CD14-positive monocyte (primary cell): ENCODE measurements at regions not wholly inside any gene's neighbourhood (a gene's known extent, or its start where the extent isn't known, plus 50 kb on each side); places are given as distances from the start of the nearest gene placed in this dataset.

Experiments
- DNase-seq, 3 donors: peaks; one replicate each; pipeline ENCODE4 v3.0.0-alpha.2; 2011 to 2022
- H2AFZ ChIP-seq: 2 replicates; pipeline ENCODE4 v1.6.0; 2012; ENCODE audit warnings: mild to moderate bottlenecking, low read depth, low read length, inconsistent platforms; ENCODE audit not compliant: insufficient read depth, poor library complexity, severe bottlenecking
- H3K27ac ChIP-seq, 2 donors: 1 replicate in 1 of 2; 2 replicates in 1 of 2; pipeline ENCODE4 v1.5.1; 2012 to 2013; ENCODE audit warnings: low read length in 2 of 2, control low read depth in 1 of 2, inconsistent platforms in 1 of 2, low read depth in 1 of 2, mild to moderate bottlenecking in 1 of 2
- H3K27me3 ChIP-seq, 2 donors: one replicate each; pipeline versions ENCODE4 v1.6.0 to v1.6.1; 2011 to 2013; ENCODE audit warnings: low read length in 2 of 2; ENCODE audit not compliant: control insufficient read depth in 2 of 2, insufficient read depth in 2 of 2
- H3K36me3 ChIP-seq, 2 donors: replicated peaks in 1 of 2; 1 replicate in 1 of 2; 2 replicates in 1 of 2; pipeline versions ENCODE4 v1.5.1 to v1.6.1; 2012 to 2013; ENCODE audit warnings: low read length in 2 of 2, control low read depth in 1 of 2, inconsistent platforms in 1 of 2, mild to moderate bottlenecking in 1 of 2; ENCODE audit not compliant: insufficient read depth in 2 of 2, control insufficient read depth in 1 of 2
- H3K4me1 ChIP-seq, 2 donors: 1 replicate in 1 of 2; 2 replicates in 1 of 2; pipeline versions ENCODE4 v1.5.1 to v1.6.1; 2012 to 2013; ENCODE audit warnings: low read length in 2 of 2, control low read depth in 1 of 2, inconsistent platforms in 1 of 2, mild to moderate bottlenecking in 1 of 2, moderate library complexity in 1 of 2; ENCODE audit not compliant: insufficient read depth in 2 of 2, control insufficient read depth in 1 of 2
- H3K4me2 ChIP-seq: replicated peaks from 2 replicates; pipeline ENCODE3; 2012; ENCODE audit warnings: low read length, moderate library complexity, mild to moderate bottlenecking; ENCODE audit not compliant: poor library complexity, severe bottlenecking; ENCODE audit errors: extremely low read depth
- H3K4me3 ChIP-seq, 3 experiments: fragments of 200-600 bp in 1 of 3; sonication (generic) in 1 of 3; replicated peaks in 1 of 3; 1 replicate in 2 of 3; 2 replicates in 1 of 3; pipeline ENCODE4 v1.5.1; 2011 to 2013; ENCODE audit warnings: low read length in 3 of 3, mild to moderate bottlenecking in 3 of 3, control low read depth in 2 of 3, low read depth in 2 of 3, inconsistent platforms in 1 of 3, moderate library complexity in 1 of 3
- H3K79me2 ChIP-seq: 2 replicates; pipeline ENCODE4 v1.6.0; 2012; ENCODE audit warnings: mild to moderate bottlenecking, control low read depth, inconsistent platforms, low read length, moderate library complexity; ENCODE audit not compliant: insufficient read depth
- H3K9ac ChIP-seq: 2 replicates; pipeline ENCODE4 v1.6.0; 2017; ENCODE audit warnings: low read length, mild to moderate bottlenecking; ENCODE audit not compliant: insufficient read depth, poor library complexity, severe bottlenecking
- H3K9me3 ChIP-seq, 2 donors: replicated peaks in 1 of 2; 1 replicate in 1 of 2; 2 replicates in 1 of 2; pipeline versions ENCODE4 v1.5.1 to v1.6.1; 2012 to 2013; ENCODE audit warnings: low read length in 2 of 2, control low read depth in 1 of 2; ENCODE audit not compliant: control insufficient read depth in 1 of 2, insufficient read depth in 1 of 2
- H4K20me1 ChIP-seq: 2 replicates; pipeline ENCODE4 v1.6.0; 2012; ENCODE audit warnings: mild to moderate bottlenecking, low read length, control low read depth, moderate library complexity; ENCODE audit not compliant: insufficient read depth
- H3K27ac Mint-ChIP-seq, 7 donors: one replicate each; pipeline ENCODE4 v1.8.0; 2020; ENCODE audit warnings: mild to moderate bottlenecking in 7 of 7, mixed read lengths in 7 of 7, moderate library complexity in 6 of 7, inconsistent platforms in 2 of 7
- H3K27me3 Mint-ChIP-seq, 3 donors: one replicate each; pipeline ENCODE4 v1.8.0; 2021 to 2022; ENCODE audit warnings: low read depth in 3 of 3, mild to moderate bottlenecking in 3 of 3, mixed read lengths in 3 of 3, moderate library complexity in 3 of 3, inconsistent platforms in 1 of 3
- H3K36me3 Mint-ChIP-seq, 2 donors: one replicate each; pipeline ENCODE4 v1.8.0; 2020; ENCODE audit warnings: mixed read lengths in 2 of 2, inconsistent platforms in 1 of 2, mild to moderate bottlenecking in 1 of 2
- H3K4me1 Mint-ChIP-seq: one replicate; pipeline ENCODE4 v1.8.0; 2020; ENCODE audit warnings: mild to moderate bottlenecking, mixed read lengths
- H3K4me3 Mint-ChIP-seq, 2 donors: one replicate each; pipeline ENCODE4 v1.8.0; 2020; ENCODE audit warnings: mild to moderate bottlenecking in 2 of 2, mixed read lengths in 2 of 2, moderate library complexity in 1 of 2
- H3K9me3 Mint-ChIP-seq, 7 donors: one replicate each; pipeline ENCODE4 v1.8.0; 2020 to 2022; ENCODE audit warnings: mixed read lengths in 7 of 7, mild to moderate bottlenecking in 6 of 7, moderate library complexity in 6 of 7, inconsistent platforms in 2 of 7
- CTCF ChIP-seq: fragments of 200-600 bp; IDR thresholded peaks from one replicate; pipeline ENCODE4 v1.8.0; 2022; ENCODE audit warnings: antibody characterized with exemption, mild to moderate bottlenecking
- whole genome bisulfite sequencing: methylation state at CpG from one replicate; pipeline ENCODE4 v1.1.5; 2013; ENCODE audit warnings: missing lambda C conversion rate; ENCODE audit not compliant: insufficient coverage; 5-methylcytosine and 5-hydroxymethylcytosine counted together
- intact Hi-C, 2 donors: fragments of 100-400 bp; cut with micrococcal nuclease; formaldehyde crosslinking; loops; one replicate each; pipeline versions ENCODE4 v1.15.0 to v1.15.1; 2023

DNA sequence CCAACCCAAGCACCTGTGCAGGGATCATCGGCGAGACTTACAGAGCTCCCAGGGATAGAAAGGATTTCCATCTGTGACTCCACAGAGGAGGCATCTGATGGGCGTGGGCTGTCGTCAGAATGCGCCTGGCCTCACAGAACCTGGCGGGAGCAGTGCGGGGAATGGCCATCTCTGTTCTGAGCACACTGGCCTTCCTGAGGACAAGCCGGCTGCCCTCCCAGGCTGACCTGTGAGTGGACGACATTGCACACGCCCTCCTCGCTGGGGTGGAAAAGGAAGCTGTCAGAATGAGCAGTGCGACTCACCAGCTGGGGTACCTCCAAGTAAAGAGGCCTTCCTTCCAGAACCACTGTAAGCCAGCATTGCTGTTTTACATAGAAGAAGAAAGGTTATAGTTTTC, 234.6 kb upstream of the PITRM1 start:
- H3K27me3 ChIP-seq: no peaks in the 10 kb centered on the region

DNA sequence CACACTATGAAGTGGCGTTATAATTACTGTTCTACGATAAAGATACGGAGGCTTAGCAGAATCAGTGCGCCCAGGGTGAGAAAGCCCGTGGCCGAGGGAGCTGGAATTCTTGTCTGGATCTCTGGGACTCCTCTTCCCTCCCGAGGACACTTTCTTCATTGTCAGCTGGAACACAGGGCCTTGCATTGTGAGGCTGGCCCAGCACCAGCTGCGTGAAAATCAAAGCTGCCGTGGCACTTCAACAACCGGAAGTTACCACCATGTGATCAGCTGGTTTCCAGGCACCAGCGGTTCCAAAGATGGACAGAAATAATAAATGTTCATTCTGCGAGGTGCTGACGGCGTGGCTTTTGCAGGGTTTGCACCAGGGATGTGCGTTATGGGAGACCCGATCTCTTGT, 234.0 kb upstream of the PITRM1 start:
- H3K9me3 Mint-ChIP-seq: peaks cover 5 to 14% (median 8%) of the 10 kb centered on the region in 7 donors
- H3K27ac Mint-ChIP-seq: no peak overlapping the region
- H3K27me3 Mint-ChIP-seq: peaks cover 0 to 2% (median 0%) of the 10 kb centered on the region in 3 donors
- Histone ChIP-seq H4K20me1 (no peaks in the 10 kb centered on the region), H3K9ac (no peak overlapping the region), H3K4me1 (no peaks in the 10 kb centered on the region), H3K79me2 (no peaks in the 10 kb centered on the region), H2AFZ (no peak overlapping the region), H3K9me3 (peaks cover 7 to 8% of the 10 kb centered on the region in 2 donors), H3K4me2 (no peak overlapping the region), H3K36me3 (no peaks in the 10 kb centered on the region), H3K27me3 (no peaks in the 10 kb centered on the region), H3K4me3 (no peak overlapping the region), H3K27ac (no peak overlapping the region)
- no peaks in the 10 kb centered on the region for H3K36me3 Mint-ChIP-seq
- H3K4me1 Mint-ChIP-seq: no peaks in the 10 kb centered on the region
- intact Hi-C loops: no loop called here
- 98% methylated on average over 16 of the region's 16 CpGs for WGBS
- no peak for TF ChIP-seq CTCF
- H3K4me3 Mint-ChIP-seq: no peak overlapping the region
- no peak for DNase-seq

More for the DNA sequence above, 234.6 kb upstream of the PITRM1 start:
- Histone ChIP-seq H3K4me1 (no peaks in the 10 kb centered on the region), H3K4me3 (no peak overlapping the region), H3K9ac (no peak overlapping the region), H3K79me2 (no peaks in the 10 kb centered on the region), H3K9me3 (peaks cover 8 to 13% of the 10 kb centered on the region in 2 donors), H3K4me2 (no peak overlapping the region), H3K36me3 (no peaks in the 10 kb centered on the region), H2AFZ (no peak overlapping the region), H3K27ac (no peak overlapping the region), H4K20me1 (no peaks in the 10 kb centered on the region)
- Mint-ChIP-seq H3K4me1 (no peaks in the 10 kb centered on the region), H3K27me3 (peaks cover 0 to 2% (median 0%) of the 10 kb centered on the region in 3 donors), H3K9me3 (peaks cover 9 to 19% (median 13%) of the 10 kb centered on the region in 7 donors), H3K27ac (no peak overlapping the region), H3K4me3 (no peak overlapping the region), H3K36me3 (no peaks in the 10 kb centered on the region)
- DNase-seq: no peak
- no peak for TF ChIP-seq CTCF
- intact Hi-C loops: no loop called here
- 98% methylated on average over 12 of the region's 12 CpGs for WGBS
